HCT116 (cell line): ENCODE measurements at regions not wholly inside any gene's neighbourhood (a gene's known extent, or its start where the extent isn't known, plus 50 kb on each side); places are given as distances from the start of the nearest gene placed in this dataset.
"Not testable (repeated sequence)": the region's sequence is repeated elsewhere in the genome, so short reads cannot be mapped to it uniquely, and the experiment has no call there.

Experiments
- ATAC-seq: fragments of 200-7000 bp; cut with Tn5 transposase; 2 replicates; pipeline ENCODE4 v1.9.1; 2020; ENCODE audit warnings: mild to moderate bottlenecking, moderate library complexity
- BruUV-seq: library from RNA; stranded (reverse); fragments of 400-500 nt; replicated peaks from 2 replicates; lab custom pipeline; 2021; lab: Mats Ljungman, UMichigan
- CTCF ChIA-PET: fragments of 300-600 bp; sonication (Branson Sonifier 250); formaldehyde crosslinking; loops from one replicate; lab custom pipeline; 2021; ENCODE audit warnings: antibody characterized with exemption; lab: Charles Lee
- POLR2A ChIA-PET: fragments of 300-600, 350-600 bp; sonication (Branson Sonifier 250); formaldehyde crosslinking; loops from one replicate; lab custom pipeline; 2021; ENCODE audit warnings: antibody characterized with exemption; lab: Charles Lee
- RAD21 ChIA-PET, 2 experiments: fragments of 300-600 bp; sonication (Branson Sonifier 250); formaldehyde crosslinking; loops; one replicate each; lab custom pipeline; 2023; ENCODE audit warnings: low total read pairs in 2 of 2; ENCODE audit not compliant: uncharacterized antibody in 2 of 2, unreplicated experiment in 2 of 2, low non-redundant PET in 1 of 2; lab: Charles Lee
- DNase-seq: peaks from one replicate; pipeline ENCODE4 v3.0.0-alpha.2; 2010; ENCODE audit warnings: low read depth, low spot score
- H2AFZ ChIP-seq: fragments of 200-600 bp; shearing (Covaris generic), sonication (generic); 2 replicates; pipeline ENCODE4 v1.6.1; 2017; ENCODE audit warnings: low read depth, mixed run types, mixed read lengths, antibody characterized with exemption, low read length; ENCODE audit not compliant: poor library complexity, severe bottlenecking
- H3K27ac ChIP-seq: 2 replicates; pipeline ENCODE4 v1.5.1; 2012; ENCODE audit warnings: low read depth, low read length
- H3K27me3 ChIP-seq: fragments of 200-600 bp; sonication (generic); 2 replicates; pipeline ENCODE4 v1.6.1; 2016; ENCODE audit warnings: mixed run types, low read length, mixed read lengths; ENCODE audit not compliant: insufficient read depth
- H3K36me3 ChIP-seq, 2 experiments: fragments of 200-500 bp in 1 of 2; fragments of 200-600 bp in 1 of 2; sonication (Bioruptor generic) in 1 of 2; sonication (generic) in 1 of 2; 2 replicates each; pipeline versions ENCODE4 v1.5.1 to v1.6.1; 2014 to 2016; ENCODE audit warnings: low read length in 2 of 2, inconsistent platforms in 1 of 2, mixed read lengths in 1 of 2, mixed run types in 1 of 2; ENCODE audit not compliant: insufficient read depth in 2 of 2, control insufficient read depth in 1 of 2
- H3K4me1 ChIP-seq, 2 experiments: fragments of 200-600 bp in 1 of 2; sonication (generic) in 1 of 2; 2 replicates each; pipeline versions ENCODE4 v1.5.1 to v1.6.1; 2012 to 2017; ENCODE audit warnings: low read length in 2 of 2, inconsistent platforms in 1 of 2, mild to moderate bottlenecking in 1 of 2, mixed read lengths in 1 of 2, mixed run types in 1 of 2, moderate library complexity in 1 of 2; ENCODE audit not compliant: insufficient read depth in 2 of 2, control insufficient read depth in 1 of 2
- H3K4me2 ChIP-seq: fragments of 200-600 bp; sonication (generic); 2 replicates; pipeline ENCODE4 v1.6.1; 2017; ENCODE audit warnings: mixed run types, low read length, mixed read lengths
- H3K4me3 ChIP-seq, 2 experiments: fragments of 200-600 bp in 1 of 2; sonication (generic) in 1 of 2; replicated peaks in 1 of 2; 2 replicates each; pipeline ENCODE4 v1.5.1; 2011 to 2016; ENCODE audit warnings: low read length in 2 of 2, control low read depth in 1 of 2, low read depth in 1 of 2, mild to moderate bottlenecking in 1 of 2, mixed read lengths in 1 of 2, mixed run types in 1 of 2
- H3K79me2 ChIP-seq: fragments of 200-600 bp; sonication (generic); 2 replicates; pipeline ENCODE4 v1.6.1; 2017; ENCODE audit warnings: mild to moderate bottlenecking, mixed run types, low read length, moderate library complexity, mixed read lengths; ENCODE audit not compliant: insufficient read depth
- H3K9ac ChIP-seq: fragments of 200-600 bp; sonication (generic); 2 replicates; pipeline ENCODE4 v1.6.1; 2016; ENCODE audit warnings: low read length, mixed read lengths
- H3K9me2 ChIP-seq: fragments of 200-600 bp; sonication (generic), shearing (Covaris generic); 2 replicates; pipeline ENCODE4 v1.6.1; 2017; ENCODE audit warnings: mixed run types, mild to moderate bottlenecking, moderate library complexity; ENCODE audit not compliant: insufficient read depth
- H3K9me3 ChIP-seq, 2 experiments: fragments of 200-500 bp in 1 of 2; fragments of 200-600 bp in 1 of 2; sonication (Bioruptor generic) in 1 of 2; sonication (generic) in 1 of 2; 2 replicates each; pipeline ENCODE4 v1.6.1; 2014 to 2017; ENCODE audit warnings: low read length in 2 of 2, mixed read lengths in 2 of 2, inconsistent platforms in 1 of 2, low read depth in 1 of 2, mild to moderate bottlenecking in 1 of 2, mixed run types in 1 of 2, moderate library complexity in 1 of 2; ENCODE audit not compliant: control insufficient read depth in 1 of 2, insufficient read depth in 1 of 2
- H4K20me1 ChIP-seq: fragments of 200-600 bp; sonication (generic), shearing (Covaris generic); 2 replicates; pipeline ENCODE4 v1.6.1; 2017; ENCODE audit warnings: mixed run types, mild to moderate bottlenecking, moderate library complexity; ENCODE audit not compliant: insufficient read depth
- CBX3 ChIP-seq: IDR thresholded peaks from 2 replicates; pipeline ENCODE4 v1.6.1; 2012; ENCODE audit warnings: low read depth
- MAX ChIP-seq: IDR thresholded peaks from 2 replicates; pipeline ENCODE4 v1.6.1; 2012
- SIN3A ChIP-seq: IDR thresholded peaks from 2 replicates; pipeline ENCODE4 v1.6.1; 2012; ENCODE audit warnings: low read depth
- TCF7L2 ChIP-seq: IDR thresholded peaks from 2 replicates; pipeline ENCODE4 v1.7.0; 2011; ENCODE audit warnings: borderline replicate concordance, inconsistent platforms; ENCODE audit not compliant: insufficient read depth, insufficient read length; ENCODE audit errors: extremely low read depth
- ZFX ChIP-seq: fragments of 450-650 bp; IDR thresholded peaks from 2 replicates; pipeline ENCODE4 v1.6.1; 2017
- ZNF274 ChIP-seq: fragments of 200-500 bp; sonication (Bioruptor generic); IDR thresholded peaks from 2 replicates; pipeline ENCODE4 v1.6.1; 2014; ENCODE audit warnings: mild to moderate bottlenecking, low read depth, low read length, inconsistent platforms
- intact Hi-C: fragments of 100-400 bp; cut with micrococcal nuclease; formaldehyde crosslinking; loops from 2 replicates; pipeline ENCODE4 v1.10.0; 2022

GRCh38 chr2:176924909-176925534 is 287.6 kb upstream of the HNRNPA3 start:
- Histone ChIP-seq H3K9me2 (no peaks in the 10 kb centered on the region), H3K4me2 (peak overlapping the region; percentile 27; the same call in 1 of the 2 replicates), H2AFZ (peak overlapping the region; percentile 75), H3K27ac (no peak overlapping the region), H3K9ac (no peak overlapping the region), H3K9me3 (no peaks in the 10 kb centered on the region), H3K4me3 (no peak overlapping the region), H3K79me2 (no peaks in the 10 kb centered on the region), H4K20me1 (no peaks in the 10 kb centered on the region), H3K36me3 (no peaks in the 10 kb centered on the region), H3K27me3 (no peaks in the 10 kb centered on the region), H3K4me1 (peaks cover 0 to 5% of the 10 kb centered on the region in 2 experiments; a peak in 1 of 4 replicates)
- ChIA-PET CTCF (no interaction called here), RAD21 (no interaction called here), POLR2A (no interaction called here)
- ATAC-seq: peak; percentile 64
- intact Hi-C loops: no loop called here
- BruUV-seq: no TSS peak
- TF ChIP-seq CBX3: no peak
- TF ChIP-seq TCF7L2: no peak
- peak; percentile 3; the same call in 1 of the 2 replicates for TF ChIP-seq MAX
- no peak for TF ChIP-seq ZFX
- DNase-seq: no peak

GRCh38 chr2:176926453-176926852 is 286.1 kb upstream of the HNRNPA3 start:
- Histone ChIP-seq H3K27ac (no peak overlapping the region), H3K9me3 (no peaks in the 10 kb centered on the region), H2AFZ (no peak overlapping the region), H3K27me3 (no peaks in the 10 kb centered on the region), H3K79me2 (no peaks in the 10 kb centered on the region), H3K4me1 (peaks cover 0 to 7% of the 10 kb centered on the region in 2 experiments; a peak in 2 of 4 replicates), H4K20me1 (no peaks in the 10 kb centered on the region), H3K4me2 (no peak overlapping the region), H3K36me3 (no peaks in the 10 kb centered on the region), H3K9me2 (no peaks in the 10 kb centered on the region), H3K9ac (no peak overlapping the region), H3K4me3 (no peak overlapping the region)
- POLR2A ChIA-PET: no interaction called here
- CTCF ChIA-PET: no interaction called here
- no TSS peak for BruUV-seq
- DNase-seq (no peak), ATAC-seq (no peak)
- intact Hi-C loops: no loop called here
- RAD21 ChIA-PET: no interaction called here
- TF ChIP-seq ZNF274 (no peak), SIN3A (no peak)

- ATAC-seq, BruUV-seq, CTCF ChIA-PET: not testable (repeated sequence)
Measured at GRCh38 chr2:176929387-176929786, 283.2 kb upstream of the HNRNPA3 start.

More at GRCh38 chr2:176929387-176929786, 283.2 kb upstream of the HNRNPA3 start:
- H3K79me2 ChIP-seq, H3K9me2 ChIP-seq, intact Hi-C loops, H3K4me2 ChIP-seq, H3K27ac ChIP-seq, H3K36me3 ChIP-seq, H3K27me3 ChIP-seq, H4K20me1 ChIP-seq, RAD21 ChIA-PET, POLR2A ChIA-PET, DNase-seq, H3K9ac ChIP-seq, H3K9me3 ChIP-seq, H3K4me3 ChIP-seq, H2AFZ ChIP-seq: not testable (repeated sequence)
- peaks cover 0 to 13% of the 10 kb centered on the region in 2 experiments; a peak in 2 of 4 replicates for H3K4me1 ChIP-seq
